Activated T-cell treated with anti-CD3 and anti-CD28 coated beads, Interleukin-2, amount 50 U/mL, for 1 hour (primary cell): ENCODE measurements at regions not wholly inside any gene's neighbourhood (a gene's known extent, or its start where the extent isn't known, plus 50 kb on each side); places are given as distances from the start of the nearest gene placed in this dataset.
"Not testable (repeated sequence)": the region's sequence is repeated elsewhere in the genome, so short reads cannot be mapped to it uniquely, and the experiment has no call there.

Experiments used
- DNase-seq: peaks from one replicate; pipeline ENCODE4 v3.0.0-alpha.2; 2020

GRCh38 chr17:30711626-30712507, 112.6 kb downstream of the CRLF3 start:
- DNase-seq = not testable (repeated sequence)

- not testable (repeated sequence) for DNase-seq
These were observed 113.3 kb downstream of the CRLF3 start for GRCh38 chr17:30711176-30711575.

GRCh38 chr17:30710276-30711088, 114.0 kb downstream of the CRLF3 start:
- not testable (repeated sequence) for DNase-seq

GRCh38 chr17:30709561-30710275, 114.8 kb downstream of the CRLF3 start:
- DNase-seq = peak; percentile 46

- not testable (repeated sequence) for DNase-seq
These were observed 115.4 kb downstream of the CRLF3 start for GRCh38 chr17:30709096-30709495.

- peak; percentile 84 for DNase-seq
These were observed 116.0 kb downstream of the CRLF3 start for GRCh38 chr17:30708241-30709078.

DNA sequence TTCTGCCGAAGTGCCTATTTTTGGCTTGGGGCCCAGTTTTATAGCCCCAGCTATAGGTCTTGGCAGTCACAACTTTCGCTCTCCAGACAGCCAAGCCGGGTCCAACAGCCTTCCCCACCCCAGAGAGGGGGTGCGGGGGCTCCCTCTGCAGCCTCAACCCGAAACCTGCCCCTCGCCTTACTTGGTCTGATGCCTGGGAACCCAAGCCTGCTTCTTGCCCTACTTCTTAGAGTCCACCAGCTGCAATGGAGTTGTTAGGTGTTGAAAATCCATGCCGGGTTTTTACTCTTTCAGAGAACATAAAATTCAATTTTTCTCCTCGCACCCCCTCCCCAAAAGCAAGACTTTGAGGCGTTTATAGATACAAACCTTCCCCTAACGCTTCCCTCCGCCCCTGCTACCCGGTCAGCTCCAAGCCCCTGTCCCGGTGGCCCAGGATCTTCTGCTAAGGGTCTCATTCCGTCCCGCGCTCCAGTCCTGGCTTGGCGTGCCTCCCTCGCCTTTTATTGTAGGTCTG, 116.7 kb downstream of the CRLF3 start:
- DNase-seq = peak; percentile 52

GRCh38 chr17:30706461-30707335, 117.8 kb downstream of the CRLF3 start:
- DNase-seq = not testable (repeated sequence)

DNA sequence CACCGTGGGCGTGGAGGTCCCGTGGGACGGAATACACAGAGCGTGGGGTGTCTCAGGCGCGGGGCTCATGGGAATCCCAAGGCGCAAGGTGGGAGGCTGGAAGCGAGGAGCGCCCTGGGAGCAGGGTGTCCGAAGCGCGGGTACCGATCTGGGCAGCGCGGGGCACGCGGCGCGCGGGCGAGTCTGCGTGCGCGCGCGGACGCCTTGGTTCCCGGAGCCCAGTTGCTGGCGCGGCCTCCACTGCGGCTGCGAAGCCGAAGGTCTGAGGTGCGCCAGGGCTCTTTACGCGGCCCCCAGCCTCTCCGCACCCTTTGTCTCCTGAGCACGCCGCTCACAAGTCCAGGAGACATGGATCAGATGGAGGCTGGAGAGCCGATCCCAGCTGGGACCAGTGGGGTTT, 118.5 kb downstream of the CRLF3 start:
- DNase-seq = not testable (repeated sequence)

DNA sequence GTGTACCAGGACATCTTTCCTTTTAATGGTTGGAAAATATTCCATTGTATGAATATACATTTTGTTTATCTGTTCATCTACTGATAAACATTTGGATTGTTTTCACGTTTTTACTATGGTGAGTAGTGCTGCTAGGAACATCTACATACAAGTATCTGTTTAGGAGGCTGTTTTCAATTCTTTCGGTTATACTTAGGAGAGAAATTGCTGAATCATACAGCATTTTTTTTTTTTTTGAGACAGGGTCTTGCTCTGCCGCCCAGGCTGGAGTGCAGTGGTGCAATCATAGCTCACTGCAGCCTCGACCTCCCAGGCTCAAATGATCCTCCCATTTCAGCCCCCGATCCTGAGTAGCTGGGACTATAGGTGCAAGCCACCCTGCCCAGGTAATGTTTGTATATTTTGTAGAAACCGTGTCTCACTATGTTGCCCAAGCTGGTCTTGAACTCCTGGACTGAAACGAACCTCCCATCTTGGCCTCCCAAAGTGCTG, 122.9 kb downstream of the CRLF3 start:
- no peak for DNase-seq

DNA sequence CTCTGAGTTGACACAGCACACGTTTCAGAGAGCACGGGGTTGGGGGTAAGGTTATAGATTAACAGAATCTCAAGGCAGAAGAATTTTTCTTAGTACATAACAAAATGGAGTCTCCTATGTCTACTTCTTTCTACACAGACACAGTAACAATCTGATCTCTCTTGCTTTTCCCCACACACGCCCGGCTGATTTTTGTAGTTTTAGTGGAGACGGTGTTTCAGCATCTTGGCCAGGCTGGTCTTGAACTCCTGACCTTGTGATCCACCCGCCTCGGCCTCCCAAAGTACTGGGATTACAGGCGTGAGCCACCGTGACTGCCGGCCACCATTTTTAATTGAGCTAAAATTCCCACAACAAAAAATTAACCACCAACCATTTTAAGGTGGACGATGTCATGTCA, 123.7 kb downstream of the CRLF3 start:
- DNase-seq = not testable (repeated sequence)

- DNase-seq = peak; percentile 85
These were observed 126.7 kb downstream of the CRLF3 start for GRCh38 chr17:30697619-30698460.

- DNase-seq = no peak
These were observed 128.3 kb downstream of the CRLF3 start for GRCh38 chr17:30696234-30696633.

- not testable (repeated sequence) for DNase-seq
These were observed 129.2 kb downstream of the CRLF3 start for GRCh38 chr17:30695265-30695811.

DNA sequence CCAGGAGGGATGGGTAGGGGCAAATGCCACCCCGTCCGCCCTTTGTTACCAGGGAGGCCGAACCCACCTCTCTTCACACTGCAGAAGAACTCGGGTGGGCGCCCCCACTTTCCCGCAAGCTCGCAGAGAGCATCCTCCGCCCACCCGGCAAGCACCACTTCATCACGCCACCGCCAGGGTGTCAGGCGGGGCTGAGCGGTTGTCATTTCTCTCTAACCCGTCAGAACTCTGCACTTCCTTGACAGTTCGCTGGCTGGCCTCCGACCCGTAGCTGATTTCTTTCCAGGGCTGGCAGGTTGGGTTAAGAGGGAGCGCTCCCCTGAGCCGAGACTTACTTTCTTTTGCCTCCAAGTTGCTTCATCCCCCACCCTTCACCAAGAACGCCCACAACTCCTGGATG, 130.7 kb downstream of the CRLF3 start:
- DNase-seq = peak; percentile 59

GRCh38 chr17:30689266-30690000, 135.1 kb downstream of the CRLF3 start:
- not testable (repeated sequence) for DNase-seq

GRCh38 chr17:30686538-30687479, 137.7 kb downstream of the CRLF3 start:
- not testable (repeated sequence) for DNase-seq
